ENCODE measurements at regions not wholly inside any gene's neighbourhood (a gene's known extent, or its start where the extent isn't known, plus 50 kb on each side); places are given as distances from the start of the nearest gene placed in this dataset.

DNA sequence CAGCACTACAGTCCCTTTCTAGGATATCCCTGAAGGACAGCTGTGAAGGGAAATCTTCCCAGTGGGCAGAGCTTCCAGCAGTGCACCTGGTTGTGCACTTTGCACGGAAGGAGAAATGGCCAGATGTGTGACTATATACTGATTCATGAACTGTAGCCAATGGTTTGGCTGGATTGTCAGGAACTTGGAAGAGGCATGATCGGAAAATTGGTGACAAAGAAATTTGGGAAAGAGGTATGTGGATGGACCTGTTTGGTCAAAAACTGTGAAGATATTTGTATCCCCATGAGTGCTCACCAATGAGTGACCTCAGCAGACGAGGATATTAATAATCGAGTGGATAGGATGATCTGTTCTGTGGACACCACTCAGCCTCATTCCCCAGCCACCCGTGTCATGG lies 582.2 kb downstream of the CPS1 start:
- TF ChIP-seq FOXS1 (CRISPR knock-in tag; IDR thresholded peaks at IDR 0.05): no peak
- no peak for TF ChIP-seq ZSCAN20 (CRISPR knock-in tag; IDR thresholded peaks at IDR 0.05)
- TF ChIP-seq RFX5 (IDR thresholded peaks at IDR 0.05): no peak
- no peak for TF ChIP-seq EHMT2 (IDR thresholded peaks at IDR 0.05; ENCODE audit: low read depth)
- no peak for TF ChIP-seq HDAC2 (IDR thresholded peaks at IDR 0.05)
- no peak for TF ChIP-seq POLR2A (IDR thresholded peaks at IDR 0.05; ENCODE audit: low read length)
- no peak for TF ChIP-seq PHF8 (IDR thresholded peaks at IDR 0.05; ENCODE audit: borderline replicate concordance, low read depth)
- TF ChIP-seq RARB (CRISPR knock-in tag; IDR thresholded peaks at IDR 0.05): no peak
- no peak for TF ChIP-seq JUN (IDR thresholded peaks at IDR 0.05)
- TF ChIP-seq CEBPB (IDR thresholded peaks at IDR 0.05): no peak
- TF ChIP-seq GATA3 (IDR thresholded peaks at IDR 0.05; ENCODE audit: borderline replicate concordance): no peak
- no peak for TF ChIP-seq NR3C1 (IDR thresholded peaks at IDR 0.05)
- no peak for TF ChIP-seq POLR2AphosphoS2 (conservative IDR thresholded peaks at IDR 0.05; ENCODE audit: low read length)
- no peak for TF ChIP-seq ZNF302 (CRISPR knock-in tag; IDR thresholded peaks at IDR 0.05)
- TF ChIP-seq NPAS2 (CRISPR knock-in tag; IDR thresholded peaks at IDR 0.05; ENCODE audit: borderline replicate concordance): no peak
- no peak for TF ChIP-seq HOXB5 (CRISPR knock-in tag; IDR thresholded peaks at IDR 0.05)
- TF ChIP-seq FOSB (CRISPR knock-in tag; IDR thresholded peaks at IDR 0.05): no peak
- no peak for TF ChIP-seq JUNB (IDR thresholded peaks at IDR 0.05)
- no peak for TF ChIP-seq CHD4 (IDR thresholded peaks at IDR 0.05; ENCODE audit: borderline replicate concordance)
- H3K4me1 ChIP-seq: peaks cover 4% of the 10 kb centered on the region; the same call in 2 of the 3 replicates
- POLR2A ChIA-PET: no interaction called here
- H3K4me2 ChIP-seq: no peak overlapping the region
- WGBS (ENCODE audit: missing lambda C conversion rate): 67% methylated on average over 5 of the region's 5 CpGs
- ATAC-seq (no peak), DNase-seq (ENCODE audit: low read depth in 1 of 2, low spot score in 1 of 2) (no peak), FAIRE-seq (no peak)
- CTCF ChIA-PET: no interaction called here
- H3K27ac ChIP-seq: no peak overlapping the region
- H3K9me3 ChIP-seq: peaks cover 5% of the 10 kb centered on the region; the same call in 1 of the 3 replicates
- no peak overlapping the region for H3K4me3 ChIP-seq

DNA sequence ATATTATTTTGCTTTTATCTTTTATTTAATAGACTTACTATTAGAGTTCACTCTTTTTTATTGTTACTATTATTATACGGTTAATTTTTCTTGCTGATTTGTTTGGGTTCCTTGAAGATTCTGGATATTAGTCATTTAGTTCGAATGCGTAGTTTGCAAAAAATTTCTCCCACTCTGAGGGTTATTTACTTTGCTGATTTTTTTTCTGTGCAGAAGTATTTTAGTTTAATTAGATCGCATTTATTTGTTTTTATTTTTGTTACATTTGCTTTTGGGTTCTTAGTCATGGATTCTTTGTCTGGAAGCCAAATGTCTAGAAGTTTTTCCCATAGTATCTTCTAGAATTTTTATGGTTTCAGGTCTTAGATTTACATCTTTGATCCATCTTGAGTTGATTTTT lies 585.2 kb downstream of the CPS1 start:
- ATAC-seq: no peak
- peaks cover 15% of the 10 kb centered on the region for H3K4me1 ChIP-seq
- TF ChIP-seq CBX8 (IDR thresholded peaks at IDR 0.05) (no peak), JUN (IDR thresholded peaks at IDR 0.05) (no peak), FOSB (CRISPR knock-in tag; IDR thresholded peaks at IDR 0.05) (no peak), HDAC2 (IDR thresholded peaks at IDR 0.05) (no peak), POLR2AphosphoS2 (conservative IDR thresholded peaks at IDR 0.05; ENCODE audit: low read length) (no peak), CHD4 (IDR thresholded peaks at IDR 0.05; ENCODE audit: borderline replicate concordance) (no peak), TFCP2L1 (CRISPR knock-in tag; IDR thresholded peaks at IDR 0.05) (no peak), PHF8 (IDR thresholded peaks at IDR 0.05; ENCODE audit: borderline replicate concordance, low read depth) (no peak), MAZ (IDR thresholded peaks at IDR 0.05; ENCODE audit: borderline replicate concordance, low read depth, low read length) (no peak), HOXA7 (CRISPR knock-in tag; IDR thresholded peaks at IDR 0.05) (no peak), CBX2 (IDR thresholded peaks at IDR 0.05; ENCODE audit: borderline replicate concordance, low read depth) (no peak), FOSL2 (IDR thresholded peaks at IDR 0.05) (no peak), FOSL2 (CRISPR knock-in tag; IDR thresholded peaks at IDR 0.05) (no peak), ZSCAN20 (CRISPR knock-in tag; IDR thresholded peaks at IDR 0.05) (no peak), SREBF2 (IDR thresholded peaks at IDR 0.05) (no peak), HEYL (CRISPR knock-in tag; IDR thresholded peaks at IDR 0.05) (no peak), NR3C1 (IDR thresholded peaks at IDR 0.05) (no peak)
- TF ChIP-seq, protein P1, sequence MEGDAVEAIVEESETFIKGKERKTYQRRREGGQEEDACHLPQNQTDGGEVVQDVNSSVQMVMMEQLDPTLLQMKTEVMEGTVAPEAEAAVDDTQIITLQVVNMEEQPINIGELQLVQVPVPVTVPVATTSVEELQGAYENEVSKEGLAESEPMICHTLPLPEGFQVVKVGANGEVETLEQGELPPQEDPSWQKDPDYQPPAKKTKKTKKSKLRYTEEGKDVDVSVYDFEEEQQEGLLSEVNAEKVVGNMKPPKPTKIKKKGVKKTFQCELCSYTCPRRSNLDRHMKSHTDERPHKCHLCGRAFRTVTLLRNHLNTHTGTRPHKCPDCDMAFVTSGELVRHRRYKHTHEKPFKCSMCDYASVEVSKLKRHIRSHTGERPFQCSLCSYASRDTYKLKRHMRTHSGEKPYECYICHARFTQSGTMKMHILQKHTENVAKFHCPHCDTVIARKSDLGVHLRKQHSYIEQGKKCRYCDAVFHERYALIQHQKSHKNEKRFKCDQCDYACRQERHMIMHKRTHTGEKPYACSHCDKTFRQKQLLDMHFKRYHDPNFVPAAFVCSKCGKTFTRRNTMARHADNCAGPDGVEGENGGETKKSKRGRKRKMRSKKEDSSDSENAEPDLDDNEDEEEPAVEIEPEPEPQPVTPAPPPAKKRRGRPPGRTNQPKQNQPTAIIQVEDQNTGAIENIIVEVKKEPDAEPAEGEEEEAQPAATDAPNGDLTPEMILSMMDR (IDR thresholded peaks at IDR 0.05): no peak
- TF ChIP-seq, protein P2, sequence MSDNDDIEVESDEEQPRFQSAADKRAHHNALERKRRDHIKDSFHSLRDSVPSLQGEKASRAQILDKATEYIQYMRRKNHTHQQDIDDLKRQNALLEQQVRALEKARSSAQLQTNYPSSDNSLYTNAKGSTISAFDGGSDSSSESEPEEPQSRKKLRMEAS (IDR thresholded peaks at IDR 0.05): no peak
- WGBS (ENCODE audit: missing lambda C conversion rate): 51% methylated on average over 4 of the region's 4 CpGs
- no peak overlapping the region for H3K4me2 ChIP-seq
- no peaks in the 10 kb centered on the region for H3K9me3 ChIP-seq
- no peak overlapping the region for H3K4me3 ChIP-seq
- ChIA-PET CTCF (interaction anchor here (2.2 kb wide), 1 partner anchor 16 kb away, joined by 8 read pairs; no protein-coding TSS in a partner anchor), POLR2A (no interaction called here)
- no peak overlapping the region for H3K27ac ChIP-seq
- FAIRE-seq: no peak
- no peak for DNase-seq (ENCODE audit: low read depth in 1 of 2, low spot score in 1 of 2)

All from A549 (cell line).